ENCODE measurements at regions not wholly inside any gene's neighbourhood (a gene's known extent, or its start where the extent isn't known, plus 50 kb on each side); places are given as distances from the start of the nearest gene placed in this dataset.

DNA sequence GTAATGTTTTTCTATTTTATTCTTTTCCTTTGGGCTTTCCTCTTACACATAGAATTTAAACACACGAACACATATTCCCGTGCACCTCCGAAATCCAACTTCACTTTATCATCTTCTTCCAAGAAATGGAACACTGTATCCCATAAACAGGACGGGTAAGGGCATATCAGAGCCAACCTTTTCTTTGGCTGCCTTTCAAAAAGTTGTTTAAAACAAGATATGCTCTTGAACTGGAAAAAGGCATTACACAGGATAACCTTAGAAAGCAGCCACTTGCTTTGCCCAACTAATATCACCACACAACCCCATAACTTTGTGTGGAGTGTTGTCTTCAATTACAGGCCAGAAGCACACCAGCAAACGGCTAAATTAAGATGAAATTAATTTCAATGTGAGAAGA, 65.3 kb upstream of the CDKN3 start:
- no peak for TF ChIP-seq POLR2A (IDR thresholded peaks at IDR 0.05; ENCODE audit: low read depth, low read length)
- no peak for TF ChIP-seq TAF1 (IDR thresholded peaks at IDR 0.05; ENCODE audit: borderline replicate concordance, low read depth, low read length)
- no peak for TF ChIP-seq POLR2AphosphoS5 (IDR thresholded peaks at IDR 0.05; ENCODE audit: low read depth, low read length)

Measured in GM12892 (cell line).